ENCODE measurements at regions not wholly inside any gene's neighbourhood (a gene's known extent, or its start where the extent isn't known, plus 50 kb on each side); places are given as distances from the start of the nearest gene placed in this dataset.
"Not testable (repeated sequence)": the region's sequence is repeated elsewhere in the genome, so short reads cannot be mapped to it uniquely, and the experiment has no call there.

GRCh38 chr2:194044321-194044720, 1612.7 kb upstream of the SLC39A10 start:
- ChIA-PET RAD21 (ENCODE audit: low non-redundant PET in 1 of 2, low total read pairs in 2 of 2, uncharacterized antibody in 2 of 2, unreplicated experiment in 2 of 2) (no interaction called here), POLR2A (no interaction called here)
- BruUV-seq (replicated peaks), result no TSS peak

GRCh38 chr2:194021130-194021529, 1635.9 kb upstream of the SLC39A10 start:
- H3K36me3 ChIP-seq (ENCODE audit: control insufficient read depth in 1 of 2, insufficient read depth in 2 of 2, low read length in 2 of 2); H3K9me2 ChIP-seq (ENCODE audit: insufficient read depth); DNase-seq (ENCODE audit: low read depth, low spot score); H3K9ac ChIP-seq (ENCODE audit: low read length); H3K27me3 ChIP-seq (ENCODE audit: insufficient read depth, low read length); H3K4me1 ChIP-seq (ENCODE audit: control insufficient read depth in 1 of 2, insufficient read depth in 2 of 2, low read length in 2 of 2); POLR2A ChIA-PET; BruUV-seq (replicated peaks); H3K79me2 ChIP-seq (ENCODE audit: insufficient read depth, low read length); H3K9me3 ChIP-seq (ENCODE audit: control insufficient read depth in 1 of 2, insufficient read depth in 1 of 2, low read depth in 1 of 2, low read length in 2 of 2); CTCF ChIA-PET; intact Hi-C loops (cut with micrococcal nuclease); ATAC-seq; H3K27ac ChIP-seq (ENCODE audit: low read depth, low read length); RAD21 ChIA-PET (ENCODE audit: low non-redundant PET in 1 of 2, low total read pairs in 2 of 2, uncharacterized antibody in 2 of 2, unreplicated experiment in 2 of 2); H2AFZ ChIP-seq (ENCODE audit: low read depth, low read length, poor library complexity, severe bottlenecking); H4K20me1 ChIP-seq (ENCODE audit: insufficient read depth); H3K4me3 ChIP-seq (replicated peaks in 1 of 2; ENCODE audit: low read depth in 1 of 2, low read length in 2 of 2); H3K4me2 ChIP-seq (ENCODE audit: low read length): not testable (repeated sequence)

More at GRCh38 chr2:194044321-194044720, 1612.7 kb upstream of the SLC39A10 start:
- DNase-seq (ENCODE audit: low read depth, low spot score) (no peak), ATAC-seq (no peak)
- no peaks in the 10 kb centered on the region; the same call in 1 of the 2 replicates for H3K9me2 ChIP-seq (ENCODE audit: insufficient read depth)
- H3K9me3 ChIP-seq (ENCODE audit: control insufficient read depth in 1 of 2, insufficient read depth in 1 of 2, low read depth in 1 of 2, low read length in 2 of 2), result no peaks in the 10 kb centered on the region
- TF ChIP-seq CBX3 (IDR thresholded peaks at IDR 0.05; ENCODE audit: low read depth) (no peak), SIN3A (IDR thresholded peaks at IDR 0.05; ENCODE audit: low read depth) (no peak), SRF (IDR thresholded peaks at IDR 0.05; ENCODE audit: low read depth) (no peak), YY1 (IDR thresholded peaks at IDR 0.05; ENCODE audit: extremely low read depth, insufficient replicate concordance, low read depth, low read length) (no peak)
- CTCF ChIA-PET, result no interaction called here
- H2AFZ ChIP-seq (ENCODE audit: low read depth, low read length, poor library complexity, severe bottlenecking), result no peak overlapping the region
- H3K27ac ChIP-seq (ENCODE audit: low read depth, low read length), result no peak overlapping the region
- H3K27me3 ChIP-seq (ENCODE audit: insufficient read depth, low read length), result no peaks in the 10 kb centered on the region
- no peaks in the 10 kb centered on the region for H3K36me3 ChIP-seq (ENCODE audit: control insufficient read depth in 1 of 2, insufficient read depth in 2 of 2, low read length in 2 of 2)
- no peaks in the 10 kb centered on the region for H4K20me1 ChIP-seq (ENCODE audit: insufficient read depth)
- intact Hi-C loops (cut with micrococcal nuclease), result no loop called here
- H3K4me3 ChIP-seq (replicated peaks in 1 of 2; ENCODE audit: low read depth in 1 of 2, low read length in 2 of 2), result no peak overlapping the region
- no peak overlapping the region for H3K9ac ChIP-seq (ENCODE audit: low read length)
- H3K79me2 ChIP-seq (ENCODE audit: insufficient read depth, low read length), result no peaks in the 10 kb centered on the region
- H3K4me2 ChIP-seq (ENCODE audit: low read length), result no peak overlapping the region
- no peaks in the 10 kb centered on the region for H3K4me1 ChIP-seq (ENCODE audit: control insufficient read depth in 1 of 2, insufficient read depth in 2 of 2, low read length in 2 of 2)

- ATAC-seq (no peak), DNase-seq (ENCODE audit: low read depth, low spot score) (no peak)
- Histone ChIP-seq H3K79me2 (ENCODE audit: insufficient read depth, low read length) (no peaks in the 10 kb centered on the region), H3K4me3 (replicated peaks in 1 of 2; ENCODE audit: low read depth in 1 of 2, low read length in 2 of 2) (no peak overlapping the region), H3K4me2 (ENCODE audit: low read length) (no peak overlapping the region), H3K9ac (ENCODE audit: low read length) (no peak overlapping the region), H4K20me1 (ENCODE audit: insufficient read depth) (no peaks in the 10 kb centered on the region), H3K9me3 (ENCODE audit: control insufficient read depth in 1 of 2, insufficient read depth in 1 of 2, low read depth in 1 of 2, low read length in 2 of 2) (0 out of 4 replicates have a peak, but pooled peaks cover 0 to 4% of the 10 kb centered on the region in 2 experiments), H3K27ac (ENCODE audit: low read depth, low read length) (no peak overlapping the region), H3K36me3 (ENCODE audit: control insufficient read depth in 1 of 2, insufficient read depth in 2 of 2, low read length in 2 of 2) (no peaks in the 10 kb centered on the region), H3K4me1 (ENCODE audit: control insufficient read depth in 1 of 2, insufficient read depth in 2 of 2, low read length in 2 of 2) (no peaks in the 10 kb centered on the region), H2AFZ (ENCODE audit: low read depth, low read length, poor library complexity, severe bottlenecking) (no peak overlapping the region), H3K27me3 (ENCODE audit: insufficient read depth, low read length) (no peaks in the 10 kb centered on the region), H3K9me2 (ENCODE audit: insufficient read depth) (no peaks in the 10 kb centered on the region)
- intact Hi-C loops (cut with micrococcal nuclease), result no loop called here
- BruUV-seq (replicated peaks), result no TSS peak
- ChIA-PET POLR2A (no interaction called here), CTCF (no interaction called here), RAD21 (ENCODE audit: low non-redundant PET in 1 of 2, low total read pairs in 2 of 2, uncharacterized antibody in 2 of 2, unreplicated experiment in 2 of 2) (no interaction called here)
- TF ChIP-seq ZBTB33 (IDR thresholded peaks at IDR 0.05; ENCODE audit: extremely low read depth, insufficient replicate concordance, low read length), result no peak
- no peak for TF ChIP-seq CBX3 (IDR thresholded peaks at IDR 0.05; ENCODE audit: low read depth)
- TF ChIP-seq CEBPB (IDR thresholded peaks at IDR 0.05; ENCODE audit: low read depth), result no peak
- TF ChIP-seq FOSL1 (IDR thresholded peaks at IDR 0.05; ENCODE audit: low read depth), result no peak
- no peak for TF ChIP-seq ELF1 (IDR thresholded peaks at IDR 0.05; ENCODE audit: borderline replicate concordance, low read depth)
- no peak for TF ChIP-seq POLR2A (IDR thresholded peaks at IDR 0.05; ENCODE audit: borderline replicate concordance, extremely low read depth, insufficient read depth, insufficient read length)
- TF ChIP-seq MAX (IDR thresholded peaks at IDR 0.05), result no peak
These were observed 1636.9 kb upstream of the SLC39A10 start for GRCh38 chr2:194020155-194020554.

All from HCT116 (cell line).